Endodermal cell (in vitro differentiated cells): ENCODE measurements at regions not wholly inside any gene's neighbourhood (a gene's known extent, or its start where the extent isn't known, plus 50 kb on each side); places are given as distances from the start of the nearest gene placed in this dataset.
A peak's percentile ranks its signal among the peaks of the same experiment; 100 is the strongest.

Experiments used
- DNase-seq: peaks from one replicate; pipeline ENCODE4 v3.0.0-alpha.2; 2017
- H3K27ac ChIP-seq: 2 replicates; pipeline ENCODE4 v1.5.1; 2013; ENCODE audit warnings: mild to moderate bottlenecking, low read depth, low read length, moderate library complexity
- H3K27me3 ChIP-seq: 2 replicates; pipeline ENCODE4 v1.6.1; 2013; ENCODE audit warnings: mild to moderate bottlenecking, low read length, moderate library complexity; ENCODE audit not compliant: insufficient read depth, control insufficient read depth, poor library complexity, severe bottlenecking
- H3K36me3 ChIP-seq: 2 replicates; pipeline ENCODE4 v1.7.0; 2013; ENCODE audit warnings: mild to moderate bottlenecking, low read length, moderate library complexity; ENCODE audit not compliant: control insufficient read depth, insufficient read depth
- H3K4me1 ChIP-seq: one replicate; pipeline ENCODE4 v1.7.0; 2013; ENCODE audit warnings: low read length; ENCODE audit not compliant: control insufficient read depth, insufficient read depth
- H3K4me3 ChIP-seq: 2 replicates; pipeline ENCODE4 v1.5.1; 2013; ENCODE audit warnings: mild to moderate bottlenecking, low read length, moderate library complexity
- H3K9ac ChIP-seq: 2 replicates; pipeline ENCODE4 v1.6.1; 2013; ENCODE audit warnings: mild to moderate bottlenecking, low read length, moderate library complexity; ENCODE audit not compliant: poor library complexity, severe bottlenecking; ENCODE audit errors: extremely low read depth
- H3K9me3 ChIP-seq: 2 replicates; pipeline ENCODE4 v1.6.1; 2013; ENCODE audit warnings: mild to moderate bottlenecking, low read length, moderate library complexity; ENCODE audit not compliant: control insufficient read depth
- H3K27ac Mint-ChIP-seq: 2 replicates; pipeline ENCODE4 v1.8.0; 2020; ENCODE audit warnings: mixed read lengths
- H3K27me3 Mint-ChIP-seq: 2 replicates; pipeline ENCODE4 v1.8.0; 2021; ENCODE audit warnings: mild to moderate bottlenecking, mixed read lengths; ENCODE audit not compliant: insufficient read depth
- H3K36me3 Mint-ChIP-seq: 2 replicates; pipeline ENCODE4 v1.8.0; 2020; ENCODE audit warnings: low read depth, mixed read lengths
- H3K4me1 Mint-ChIP-seq: 2 replicates; pipeline ENCODE4 v1.8.0; 2020; ENCODE audit warnings: mixed read lengths
- H3K4me3 Mint-ChIP-seq: 2 replicates; pipeline ENCODE4 v1.8.0; 2020; ENCODE audit warnings: mild to moderate bottlenecking, moderate library complexity, mixed read lengths
- H3K9me3 Mint-ChIP-seq: 2 replicates; pipeline ENCODE4 v1.8.0; 2020; ENCODE audit warnings: mild to moderate bottlenecking, mixed read lengths
- CTCF ChIP-seq: fragments of 200-600 bp; sonication (generic); conservative IDR thresholded peaks from 2 replicates; pipeline ENCODE4 v1.5.0; 2021; ENCODE audit warnings: antibody characterized with exemption, mild to moderate bottlenecking
- WGBS, 2 experiments: methylation state at CpG; one replicate each; pipeline versions ENCODE4 v1.1.5 to v1.1.7; 2013; ENCODE audit warnings: missing lambda C conversion rate in 2 of 2, mixed read lengths in 1 of 2; ENCODE audit not compliant: insufficient coverage in 1 of 2, insufficient read length in 1 of 2; 5-methylcytosine and 5-hydroxymethylcytosine counted together

GRCh38 chr2:83071914-83072313 lies 1387.2 kb downstream of the SUCLG1 start:
- H3K9me3 ChIP-seq, result no peaks in the 10 kb centered on the region
- Mint-ChIP-seq H3K4me1 (peaks cover 10% of the 10 kb centered on the region), H3K4me3 (no peak overlapping the region), H3K36me3 (no peaks in the 10 kb centered on the region), H3K27me3 (no peaks in the 10 kb centered on the region), H3K27ac (no peak overlapping the region), H3K9me3 (no peaks in the 10 kb centered on the region)
- H3K36me3 ChIP-seq, result no peaks in the 10 kb centered on the region
- H3K4me3 ChIP-seq, result no peak overlapping the region
- DNase-seq, result no peak
- 68% methylated on average over 1 of the region's 1 CpG; no CpG with 5 or more reads in 1 of the 2 experiments for WGBS, 2 experiments
- no peak overlapping the region for H3K9ac ChIP-seq
- H3K27ac ChIP-seq, result no peak overlapping the region
- TF ChIP-seq CTCF, result peak; percentile 57
- no peaks in the 10 kb centered on the region for H3K27me3 ChIP-seq
- H3K4me1 ChIP-seq, result peaks cover 4% of the 10 kb centered on the region

GRCh38 chr2:83071352-83071751 lies 1387.7 kb downstream of the SUCLG1 start:
- H3K27ac ChIP-seq, result no peak overlapping the region
- no peaks in the 10 kb centered on the region for H3K36me3 ChIP-seq
- no peak overlapping the region for H3K27ac Mint-ChIP-seq
- TF ChIP-seq CTCF, result no peak
- H3K4me1 ChIP-seq, result peaks cover 4% of the 10 kb centered on the region
- no peaks in the 10 kb centered on the region for H3K27me3 ChIP-seq
- no peaks in the 10 kb centered on the region for H3K9me3 ChIP-seq
- peaks cover 10% of the 10 kb centered on the region for H3K4me1 Mint-ChIP-seq
- 96% methylated on average over 4 to 5 of the region's 5 CpGs for WGBS, 2 experiments
- H3K4me3 Mint-ChIP-seq, result no peak overlapping the region
- no peak for DNase-seq
- H3K4me3 ChIP-seq, result no peak overlapping the region
- H3K9ac ChIP-seq, result no peak overlapping the region
- H3K9me3 Mint-ChIP-seq, result no peaks in the 10 kb centered on the region
- no peaks in the 10 kb centered on the region for H3K36me3 Mint-ChIP-seq
- no peaks in the 10 kb centered on the region for H3K27me3 Mint-ChIP-seq

- peaks cover 4% of the 10 kb centered on the region for H3K4me1 ChIP-seq
- TF ChIP-seq CTCF, result no peak
- no peak overlapping the region for H3K9ac ChIP-seq
- DNase-seq, result no peak
- peaks cover 10% of the 10 kb centered on the region for H3K4me1 Mint-ChIP-seq
- no peak overlapping the region for H3K4me3 Mint-ChIP-seq
- H3K27me3 ChIP-seq, result no peaks in the 10 kb centered on the region
- H3K9me3 ChIP-seq, result no peaks in the 10 kb centered on the region
- no peak overlapping the region for H3K4me3 ChIP-seq
- no peak overlapping the region for H3K27ac ChIP-seq
- no peaks in the 10 kb centered on the region for H3K36me3 ChIP-seq
- no peaks in the 10 kb centered on the region for H3K9me3 Mint-ChIP-seq
- no peak overlapping the region for H3K27ac Mint-ChIP-seq
- no peaks in the 10 kb centered on the region for H3K27me3 Mint-ChIP-seq
- no peaks in the 10 kb centered on the region for H3K36me3 Mint-ChIP-seq
Measured at GRCh38 chr2:83069724-83070123, 1389.4 kb downstream of the SUCLG1 start.
